Hepatocyte (in vitro differentiated cells): ENCODE measurements at regions not wholly inside any gene's neighbourhood (a gene's known extent, or its start where the extent isn't known, plus 50 kb on each side); places are given as distances from the start of the nearest gene placed in this dataset.

Source experiments
- DNase-seq: peaks from one replicate; pipeline ENCODE4 v3.0.0-alpha.2; 2016; ENCODE audit warnings: low spot score
- H2AFZ ChIP-seq: fragments of 200-600 bp; sonication (generic); 2 replicates; pipeline ENCODE4 v1.6.0; 2016; ENCODE audit warnings: antibody characterized with exemption, mild to moderate bottlenecking
- H3K27ac ChIP-seq: fragments of 200-600 bp; sonication (generic); 2 replicates; pipeline ENCODE4 v1.5.1; 2016; ENCODE audit warnings: mild to moderate bottlenecking
- H3K27me3 ChIP-seq: fragments of 200-600 bp; sonication (generic); 2 replicates; pipeline ENCODE4 v1.6.1; 2016
- H3K36me3 ChIP-seq: fragments of 200-600 bp; sonication (generic); replicated peaks from 2 replicates; pipeline ENCODE4 v1.5.1; 2016; ENCODE audit warnings: low read depth; ENCODE audit not compliant: insufficient read depth
- H3K4me1 ChIP-seq: fragments of 200-600 bp; sonication (generic); 2 replicates; pipeline ENCODE4 v1.5.1; 2016; ENCODE audit warnings: mild to moderate bottlenecking, moderate library complexity; ENCODE audit not compliant: insufficient read depth
- H3K4me2 ChIP-seq: fragments of 200-600 bp; sonication (generic); 2 replicates; pipeline ENCODE4 v1.6.0; 2016
- H3K4me3 ChIP-seq: fragments of 200-600 bp; sonication (generic); 2 replicates; pipeline ENCODE4 v1.5.1; 2016; ENCODE audit warnings: mild to moderate bottlenecking
- H3K79me2 ChIP-seq: fragments of 200-600 bp; sonication (generic); 2 replicates; pipeline ENCODE4 v1.6.0; 2017; ENCODE audit warnings: mild to moderate bottlenecking
- H3K9me2 ChIP-seq: fragments of 200-600 bp; sonication (generic); replicated peaks from 2 replicates; pipeline ENCODE4 v1.6.0; 2017; ENCODE audit warnings: mild to moderate bottlenecking; ENCODE audit not compliant: insufficient read depth
- H3K9me3 ChIP-seq: fragments of 200-600 bp; sonication (generic); 2 replicates; pipeline ENCODE4 v1.5.1; 2016; ENCODE audit warnings: low read depth, mild to moderate bottlenecking
- H4K20me1 ChIP-seq: fragments of 200-600 bp; sonication (generic); 2 replicates; pipeline ENCODE4 v1.6.0; 2016; ENCODE audit warnings: mild to moderate bottlenecking; ENCODE audit not compliant: insufficient read depth, poor library complexity, severe bottlenecking
- CTCF ChIP-seq: fragments of 200-600 bp; sonication (generic); IDR thresholded peaks from 2 replicates; pipeline ENCODE4 v1.5.1; 2016; ENCODE audit warnings: antibody characterized with exemption, mild to moderate bottlenecking; ENCODE audit not compliant: poor library complexity
- EZH2 ChIP-seq: fragments of 200-600 bp; sonication (generic); IDR thresholded peaks from 2 replicates; pipeline ENCODE4 v1.6.1; 2016; ENCODE audit warnings: antibody characterized with exemption, mild to moderate bottlenecking, borderline replicate concordance
- EZH2phosphoT487 ChIP-seq: fragments of 200-600 bp; sonication (generic); IDR thresholded peaks from one replicate; pipeline ENCODE4 v1.6.1; 2018; ENCODE audit warnings: antibody characterized with exemption, mild to moderate bottlenecking, low read depth, moderate library complexity; ENCODE audit not compliant: unreplicated experiment, severe bottlenecking
- WGBS: methylation state at CpG from one replicate; pipeline ENCODE4 v1.1.6; 2016; ENCODE audit warnings: low lambda C conversion rate; ENCODE audit errors: missing lambda C conversion rate; 5-methylcytosine and 5-hydroxymethylcytosine counted together

GRCh38 chr5:178786417-178786816 is 56.0 kb upstream of the ZNF354A start:
- DNase-seq = no peak
- Histone ChIP-seq H3K4me2 (no peak overlapping the region), H3K27ac (peak overlapping the region; percentile 46), H2AFZ (no peak overlapping the region), H3K79me2 (no peaks in the 10 kb centered on the region), H3K4me3 (no peak overlapping the region), H3K9me3 (no peaks in the 10 kb centered on the region), H3K9me2 (no peaks in the 10 kb centered on the region), H3K36me3 (no peaks in the 10 kb centered on the region), H3K27me3 (no peaks in the 10 kb centered on the region), H3K4me1 (peaks cover 11% of the 10 kb centered on the region), H4K20me1 (no peaks in the 10 kb centered on the region)
- no peak for TF ChIP-seq EZH2
- TF ChIP-seq EZH2phosphoT487 = no peak
- TF ChIP-seq CTCF = no peak
- 80% methylated on average over 13 of the region's 13 CpGs for WGBS

GRCh38 chr5:178785999-178786398 is 55.5 kb upstream of the ZNF354A start:
- Histone ChIP-seq H3K4me2 (no peak overlapping the region), H3K27ac (peak overlapping the region; percentile 46), H3K79me2 (no peaks in the 10 kb centered on the region), H3K4me1 (peaks cover 11% of the 10 kb centered on the region), H3K4me3 (no peak overlapping the region), H3K9me3 (no peaks in the 10 kb centered on the region), H3K9me2 (no peaks in the 10 kb centered on the region), H3K27me3 (no peaks in the 10 kb centered on the region), H2AFZ (no peak overlapping the region), H3K36me3 (no peaks in the 10 kb centered on the region), H4K20me1 (no peaks in the 10 kb centered on the region)
- peak; percentile 35 for DNase-seq
- TF ChIP-seq EZH2phosphoT487 (no peak), CTCF (no peak), EZH2 (no peak)
- WGBS = 64% methylated on average over 6 of the region's 6 CpGs

GRCh38 chr5:178784391-178784790 is 53.9 kb upstream of the ZNF354A start:
- TF ChIP-seq EZH2 (no peak), EZH2phosphoT487 (no peak), CTCF (no peak)
- no peaks in the 10 kb centered on the region for H3K27me3 ChIP-seq
- no peak overlapping the region for H3K27ac ChIP-seq
- no peak for DNase-seq
- H3K36me3 ChIP-seq = no peaks in the 10 kb centered on the region
- H3K9me3 ChIP-seq = no peaks in the 10 kb centered on the region
- H3K4me2 ChIP-seq = no peak overlapping the region
- H2AFZ ChIP-seq = no peak overlapping the region
- H4K20me1 ChIP-seq = no peaks in the 10 kb centered on the region
- WGBS = 92% methylated on average over 2 of the region's 2 CpGs
- H3K4me1 ChIP-seq = peaks cover 11% of the 10 kb centered on the region
- no peaks in the 10 kb centered on the region for H3K79me2 ChIP-seq
- no peaks in the 10 kb centered on the region for H3K9me2 ChIP-seq
- H3K4me3 ChIP-seq = no peak overlapping the region

GRCh38 chr5:178781936-178782335 is 51.5 kb upstream of the ZNF354A start:
- Histone ChIP-seq H3K4me3 (no peak overlapping the region), H3K27me3 (no peaks in the 10 kb centered on the region), H3K9me2 (no peaks in the 10 kb centered on the region), H2AFZ (no peak overlapping the region), H3K9me3 (no peaks in the 10 kb centered on the region), H3K36me3 (no peaks in the 10 kb centered on the region), H4K20me1 (no peaks in the 10 kb centered on the region), H3K27ac (no peak overlapping the region), H3K79me2 (no peaks in the 10 kb centered on the region), H3K4me2 (no peak overlapping the region), H3K4me1 (peaks cover 7% of the 10 kb centered on the region)
- TF ChIP-seq EZH2 (no peak), CTCF (no peak), EZH2phosphoT487 (no peak)
- WGBS = 83% methylated on average over 14 of the region's 14 CpGs
- DNase-seq = no peak
